Neural cell (in vitro differentiated cells): ENCODE measurements at regions not wholly inside any gene's neighbourhood (a gene's known extent, or its start where the extent isn't known, plus 50 kb on each side); places are given as distances from the start of the nearest gene placed in this dataset.

Experiments
- H2AFZ ChIP-seq: fragments of 200-600, 300-800 bp; sonication (generic), shearing (Covaris generic); 2 replicates; pipeline ENCODE4 v1.6.0; 2014; ENCODE audit warnings: low read depth, mild to moderate bottlenecking, antibody characterized with exemption, low read length, moderate library complexity
- H3F3A ChIP-seq: fragments of 200-600 bp; shearing (Covaris generic); 2 replicates; pipeline ENCODE4 v1.6.1; 2016; ENCODE audit warnings: mild to moderate bottlenecking, moderate library complexity, mixed read lengths, antibody characterized with exemption, low read length; ENCODE audit not compliant: insufficient read depth, poor library complexity, severe bottlenecking
- H3K27ac ChIP-seq: fragments of 200-600, 300-800 bp; sonication (generic), shearing (Covaris generic); 2 replicates; pipeline ENCODE4 v1.5.1; 2014; ENCODE audit warnings: mild to moderate bottlenecking, low read length, moderate library complexity
- H3K27me3 ChIP-seq: fragments of 300-800, 200-600 bp; sonication (generic), shearing (Covaris generic); 2 replicates; pipeline ENCODE4 v1.6.0; 2014; ENCODE audit warnings: mild to moderate bottlenecking, low read depth, low read length, moderate library complexity; ENCODE audit not compliant: insufficient read depth
- H3K36me3 ChIP-seq: fragments of 300-800, 200-600 bp; sonication (generic), shearing (Covaris generic); 2 replicates; pipeline ENCODE4 v1.5.1; 2014; ENCODE audit warnings: mild to moderate bottlenecking, antibody characterized with exemption, low read length, moderate library complexity; ENCODE audit not compliant: insufficient read depth
- H3K4me2 ChIP-seq: fragments of 300-800, 200-600 bp; sonication (generic), shearing (Covaris generic); 2 replicates; pipeline ENCODE4 v1.6.0; 2014; ENCODE audit warnings: mild to moderate bottlenecking, low read length
- H3K4me3 ChIP-seq: fragments of 300-800, 200-600 bp; sonication (generic), shearing (Covaris generic); 2 replicates; pipeline ENCODE4 v1.5.1; 2014; ENCODE audit warnings: mild to moderate bottlenecking, low read length, moderate library complexity
- H3K79me2 ChIP-seq: fragments of 200-600 bp; shearing (Covaris generic); replicated peaks from 2 replicates; pipeline ENCODE4 v1.6.0; 2014; ENCODE audit warnings: mild to moderate bottlenecking, low read length, moderate library complexity; ENCODE audit not compliant: insufficient read depth
- H3K9ac ChIP-seq: fragments of 300-800, 200-600 bp; sonication (generic), shearing (Covaris generic); 2 replicates; pipeline ENCODE4 v1.6.1; 2016; ENCODE audit warnings: mild to moderate bottlenecking, low read length, mixed read lengths
- H3K9me2 ChIP-seq: fragments of 200-600 bp; shearing (Covaris generic); 2 replicates; pipeline ENCODE4 v1.6.1; 2016; ENCODE audit warnings: mild to moderate bottlenecking, low read length, mixed read lengths; ENCODE audit not compliant: insufficient read depth
- H3K9me3 ChIP-seq: fragments of 200-600, 300-800 bp; sonication (generic), shearing (Covaris generic); 2 replicates; pipeline ENCODE4 v1.6.1; 2016; ENCODE audit warnings: mild to moderate bottlenecking, mixed run types, low read length, moderate library complexity, mixed read lengths
- H4K20me1 ChIP-seq: fragments of 200-600 bp; shearing (Covaris generic); 2 replicates; pipeline ENCODE4 v1.6.1; 2016; ENCODE audit warnings: mild to moderate bottlenecking, mixed run types; ENCODE audit not compliant: insufficient read depth
- CTCF ChIP-seq: fragments of 450-650 bp; IDR thresholded peaks from 2 replicates; pipeline ENCODE4 v1.5.1; 2014; ENCODE audit warnings: antibody characterized with exemption, mild to moderate bottlenecking, moderate library complexity; ENCODE audit not compliant: poor library complexity, severe bottlenecking
- EP300 ChIP-seq: fragments of 450-650 bp; conservative IDR thresholded peaks from 2 replicates; pipeline ENCODE4 v1.6.1; 2014; ENCODE audit warnings: antibody characterized with exemption, mild to moderate bottlenecking, moderate library complexity; ENCODE audit not compliant: poor library complexity, severe bottlenecking
- EZH2 ChIP-seq: fragments of 200-600, 300-800 bp; shearing (Covaris generic), sonication (generic); IDR thresholded peaks from 2 replicates; pipeline ENCODE4 v1.6.1; 2014; ENCODE audit warnings: antibody characterized with exemption, low read length, borderline replicate concordance, mild to moderate bottlenecking; ENCODE audit not compliant: insufficient read depth, poor library complexity, severe bottlenecking
- MXI1 ChIP-seq: fragments of 450-650 bp; conservative IDR thresholded peaks from 2 replicates; pipeline ENCODE4 v1.6.1; 2014; ENCODE audit warnings: antibody characterized with exemption, mild to moderate bottlenecking; ENCODE audit not compliant: poor library complexity, severe bottlenecking
- POLR2AphosphoS5 ChIP-seq: IDR thresholded peaks from 2 replicates; pipeline ENCODE4 v1.6.1; 2012
- RAD21 ChIP-seq: fragments of 450-650 bp; conservative IDR thresholded peaks from 2 replicates; pipeline ENCODE4 v1.6.1; 2014; ENCODE audit warnings: antibody characterized with exemption, mild to moderate bottlenecking, moderate library complexity
- REST ChIP-seq: IDR thresholded peaks from 2 replicates; pipeline ENCODE4 v1.6.1; 2012; ENCODE audit warnings: borderline replicate concordance
- SMC3 ChIP-seq: fragments of 450-650 bp; conservative IDR thresholded peaks from 2 replicates; pipeline ENCODE4 v1.6.1; 2014; ENCODE audit warnings: antibody characterized with exemption, mild to moderate bottlenecking, moderate library complexity; ENCODE audit not compliant: poor library complexity
- TAF1 ChIP-seq: IDR thresholded peaks from 2 replicates; pipeline ENCODE4 v1.6.1; 2012; ENCODE audit warnings: low read depth

- Histone ChIP-seq H3K27me3 (no peaks in the 10 kb centered on the region), H3K4me3 (no peak overlapping the region), H4K20me1 (no peaks in the 10 kb centered on the region), H3K4me2 (no peak overlapping the region), H3K36me3 (no peaks in the 10 kb centered on the region), H2AFZ (no peak overlapping the region), H3K9me2 (no peaks in the 10 kb centered on the region), H3K27ac (no peak overlapping the region), H3K9me3 (no peaks in the 10 kb centered on the region), H3F3A (no peaks in the 10 kb centered on the region), H3K9ac (no peak overlapping the region), H3K79me2 (no peaks in the 10 kb centered on the region)
- TF ChIP-seq EP300 (no peak), POLR2AphosphoS5 (no peak)
These were observed 176.7 kb downstream of the NXNL2 start for GRCh38 chr9:88711719-88712118.

- Histone ChIP-seq H3K4me3 (no peak overlapping the region), H3K9me2 (no peaks in the 10 kb centered on the region), H3K9me3 (no peaks in the 10 kb centered on the region), H3K27me3 (no peaks in the 10 kb centered on the region), H2AFZ (no peak overlapping the region), H3K4me2 (no peak overlapping the region), H3K79me2 (no peaks in the 10 kb centered on the region), H3F3A (no peaks in the 10 kb centered on the region), H3K27ac (no peak overlapping the region), H3K9ac (no peak overlapping the region), H3K36me3 (no peaks in the 10 kb centered on the region), H4K20me1 (no peaks in the 10 kb centered on the region)
- TF ChIP-seq REST (no peak), EZH2 (no peak), SMC3 (no peak), EP300 (no peak), MXI1 (no peak), TAF1 (no peak), CTCF (no peak), RAD21 (no peak), POLR2AphosphoS5 (no peak)
These were observed 177.5 kb downstream of the NXNL2 start for GRCh38 chr9:88712484-88712883.

GRCh38 chr9:88713010-88713409, 178.0 kb downstream of the NXNL2 start:
- TF ChIP-seq EP300 = no peak
- TF ChIP-seq CTCF = no peak
- TF ChIP-seq RAD21 = no peak
- no peak for TF ChIP-seq MXI1
- TF ChIP-seq EZH2 = no peak
- TF ChIP-seq SMC3 = no peak
- no peak for TF ChIP-seq REST
- TF ChIP-seq POLR2AphosphoS5 = no peak
- TF ChIP-seq TAF1 = no peak
- H2AFZ ChIP-seq = no peak overlapping the region

More at GRCh38 chr9:88713010-88713409, 178.0 kb downstream of the NXNL2 start:
- H3F3A ChIP-seq = no peaks in the 10 kb centered on the region
- no peak overlapping the region for H3K9ac ChIP-seq
- no peak overlapping the region for H3K27ac ChIP-seq
- no peak overlapping the region for H3K4me3 ChIP-seq
- H4K20me1 ChIP-seq = no peaks in the 10 kb centered on the region
- no peaks in the 10 kb centered on the region for H3K27me3 ChIP-seq
- no peaks in the 10 kb centered on the region for H3K36me3 ChIP-seq
- no peaks in the 10 kb centered on the region for H3K79me2 ChIP-seq
- no peaks in the 10 kb centered on the region for H3K9me3 ChIP-seq
- no peaks in the 10 kb centered on the region for H3K9me2 ChIP-seq
- no peak overlapping the region for H3K4me2 ChIP-seq
